ENCODE measurements at regions not wholly inside any gene's neighbourhood (a gene's known extent, or its start where the extent isn't known, plus 50 kb on each side); places are given as distances from the start of the nearest gene placed in this dataset.

DNA sequence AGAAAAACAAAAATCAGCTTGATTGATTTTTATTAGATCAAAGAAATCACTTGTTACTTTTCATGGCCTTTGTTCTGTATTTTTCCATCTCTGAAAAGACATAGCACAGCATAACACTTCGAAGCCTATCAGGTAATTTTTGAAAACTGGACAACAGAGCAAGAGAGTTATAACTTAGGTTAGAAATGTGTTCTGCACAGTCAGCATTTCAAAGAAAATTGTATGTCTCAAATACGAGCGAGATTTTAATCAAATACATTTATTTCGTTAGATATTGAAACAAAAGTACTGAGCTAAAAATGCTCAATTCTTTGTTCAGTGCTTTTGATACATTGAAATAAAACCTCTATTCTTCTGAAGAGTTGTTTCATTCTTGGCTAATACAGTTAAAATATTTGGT lies 144.1 kb upstream of the SLC10A2 start:
- TF ChIP-seq, protein P1, sequence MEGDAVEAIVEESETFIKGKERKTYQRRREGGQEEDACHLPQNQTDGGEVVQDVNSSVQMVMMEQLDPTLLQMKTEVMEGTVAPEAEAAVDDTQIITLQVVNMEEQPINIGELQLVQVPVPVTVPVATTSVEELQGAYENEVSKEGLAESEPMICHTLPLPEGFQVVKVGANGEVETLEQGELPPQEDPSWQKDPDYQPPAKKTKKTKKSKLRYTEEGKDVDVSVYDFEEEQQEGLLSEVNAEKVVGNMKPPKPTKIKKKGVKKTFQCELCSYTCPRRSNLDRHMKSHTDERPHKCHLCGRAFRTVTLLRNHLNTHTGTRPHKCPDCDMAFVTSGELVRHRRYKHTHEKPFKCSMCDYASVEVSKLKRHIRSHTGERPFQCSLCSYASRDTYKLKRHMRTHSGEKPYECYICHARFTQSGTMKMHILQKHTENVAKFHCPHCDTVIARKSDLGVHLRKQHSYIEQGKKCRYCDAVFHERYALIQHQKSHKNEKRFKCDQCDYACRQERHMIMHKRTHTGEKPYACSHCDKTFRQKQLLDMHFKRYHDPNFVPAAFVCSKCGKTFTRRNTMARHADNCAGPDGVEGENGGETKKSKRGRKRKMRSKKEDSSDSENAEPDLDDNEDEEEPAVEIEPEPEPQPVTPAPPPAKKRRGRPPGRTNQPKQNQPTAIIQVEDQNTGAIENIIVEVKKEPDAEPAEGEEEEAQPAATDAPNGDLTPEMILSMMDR (IDR thresholded peaks at IDR 0.05; ENCODE audit: low read depth, low read length, poor library complexity, severe bottlenecking): no peak
- TF ChIP-seq EZH2phosphoT487 (IDR thresholded peaks at IDR 0.05; ENCODE audit: borderline replicate concordance, low read length): no peak
